DND-41 (cell line): ENCODE measurements at regions not wholly inside any gene's neighbourhood (a gene's known extent, or its start where the extent isn't known, plus 50 kb on each side); places are given as distances from the start of the nearest gene placed in this dataset.

Experiments
- ATAC-seq: fragments of 200-7000 bp; cut with Tn5 transposase; 3 replicates; pipeline ENCODE4 v1.9.1; 2021; ENCODE audit warnings: low read depth; ENCODE audit not compliant: insufficient read depth
- DNase-seq: peaks from one replicate; pipeline ENCODE4 v3.0.0-alpha.2; 2020
- H2AFZ ChIP-seq: 2 replicates; pipeline ENCODE4 v1.6.0; 2012; ENCODE audit warnings: low read depth, low read length
- H3K27ac ChIP-seq: 2 replicates; pipeline ENCODE4 v1.5.1; 2012; ENCODE audit warnings: low read length, inconsistent platforms
- H3K27me3 ChIP-seq: fragments of 200-600 bp; sonication (generic); 2 replicates; pipeline ENCODE4 v1.6.0; 2012; ENCODE audit warnings: low read length, mild to moderate bottlenecking, inconsistent platforms; ENCODE audit not compliant: insufficient read depth, poor library complexity
- H3K36me3 ChIP-seq: 2 replicates; pipeline ENCODE4 v1.5.1; 2012; ENCODE audit warnings: low read length, inconsistent platforms; ENCODE audit not compliant: insufficient read depth
- H3K4me1 ChIP-seq: 2 replicates; pipeline ENCODE4 v1.5.1; 2012; ENCODE audit warnings: mild to moderate bottlenecking, low read length; ENCODE audit not compliant: insufficient read depth
- H3K4me2 ChIP-seq: 2 replicates; pipeline ENCODE4 v1.6.0; 2012; ENCODE audit warnings: mild to moderate bottlenecking, moderate library complexity, low read length, inconsistent platforms; ENCODE audit not compliant: insufficient read depth
- H3K4me3 ChIP-seq, 2 experiments: fragments of 200-600 bp in 1 of 2; shearing (Covaris generic) in 1 of 2; 2 replicates each; pipeline ENCODE4 v1.5.1; 2012 to 2016; ENCODE audit warnings: inconsistent platforms in 2 of 2, low read length in 2 of 2, mild to moderate bottlenecking in 2 of 2, low read depth in 1 of 2, moderate library complexity in 1 of 2
- H3K79me2 ChIP-seq: 2 replicates; pipeline ENCODE4 v1.6.0; 2012; ENCODE audit warnings: low read length, inconsistent platforms; ENCODE audit not compliant: insufficient read depth
- H3K9ac ChIP-seq: 2 replicates; pipeline ENCODE4 v1.6.0; 2012; ENCODE audit warnings: low read depth, mild to moderate bottlenecking, inconsistent platforms, low read length, moderate library complexity
- H3K9me3 ChIP-seq: 2 replicates; pipeline ENCODE4 v1.5.1; 2012; ENCODE audit warnings: low read length, moderate library complexity, mild to moderate bottlenecking, inconsistent platforms; ENCODE audit not compliant: insufficient read depth, severe bottlenecking
- H4K20me1 ChIP-seq: 2 replicates; pipeline ENCODE4 v1.6.0; 2012; ENCODE audit warnings: low read length; ENCODE audit not compliant: insufficient read depth
- CTCF ChIP-seq: IDR thresholded peaks from 2 replicates; pipeline ENCODE4 v1.5.1; 2012; ENCODE audit warnings: borderline replicate concordance, low read length, moderate library complexity, mild to moderate bottlenecking; ENCODE audit not compliant: poor library complexity, severe bottlenecking; ENCODE audit errors: extremely low read depth
- EZH2 ChIP-seq: IDR thresholded peaks from 3 replicates; pipeline ENCODE4 v1.6.1; 2012; ENCODE audit warnings: borderline replicate concordance, low read depth, mild to moderate bottlenecking, moderate library complexity, low read length, inconsistent platforms; ENCODE audit not compliant: severe bottlenecking

- TF ChIP-seq CTCF (no peak), EZH2 (no peak)
- no peak for ATAC-seq
Observed at GRCh38 chr12:92339198-92339821, 193.7 kb upstream of the BTG1 start.

GRCh38 chr12:92338671-92339070, 193.0 kb upstream of the BTG1 start:
- Histone ChIP-seq H3K36me3 (no peaks in the 10 kb centered on the region), H3K4me3 (no peak overlapping the region), H3K9ac (no peak overlapping the region), H3K9me3 (no peaks in the 10 kb centered on the region), H3K79me2 (no peaks in the 10 kb centered on the region), H4K20me1 (no peaks in the 10 kb centered on the region), H3K4me1 (peaks cover 17% of the 10 kb centered on the region), H2AFZ (no peak overlapping the region), H3K4me2 (no peak overlapping the region), H3K27me3 (no peaks in the 10 kb centered on the region), H3K27ac (no peak overlapping the region)
- ATAC-seq: no peak
- TF ChIP-seq CTCF (no peak), EZH2 (no peak)
- DNase-seq: no peak

More at GRCh38 chr12:92339198-92339821, 193.7 kb upstream of the BTG1 start:
- no peak overlapping the region for H2AFZ ChIP-seq
- H3K27ac ChIP-seq: no peak overlapping the region
- no peak overlapping the region for H3K9ac ChIP-seq
- H3K4me1 ChIP-seq: peaks cover 11% of the 10 kb centered on the region
- no peaks in the 10 kb centered on the region for H3K9me3 ChIP-seq
- H3K79me2 ChIP-seq: no peaks in the 10 kb centered on the region
- DNase-seq: no peak
- H3K36me3 ChIP-seq: no peaks in the 10 kb centered on the region
- no peak overlapping the region for H3K4me3 ChIP-seq
- no peak overlapping the region for H3K4me2 ChIP-seq
- no peaks in the 10 kb centered on the region for H3K27me3 ChIP-seq
- no peaks in the 10 kb centered on the region for H4K20me1 ChIP-seq

- no peak for TF ChIP-seq CTCF
- TF ChIP-seq EZH2: no peak
- no peak overlapping the region for H3K9ac ChIP-seq
- peaks cover 23% of the 10 kb centered on the region for H3K4me1 ChIP-seq
- DNase-seq: no peak
- H3K27ac ChIP-seq: no peak overlapping the region
- no peak overlapping the region for H3K4me3 ChIP-seq
- no peaks in the 10 kb centered on the region for H3K36me3 ChIP-seq
- H4K20me1 ChIP-seq: no peaks in the 10 kb centered on the region
- no peak overlapping the region for H3K4me2 ChIP-seq
- no peak overlapping the region for H2AFZ ChIP-seq
- no peaks in the 10 kb centered on the region for H3K27me3 ChIP-seq
- no peak for ATAC-seq
- no peaks in the 10 kb centered on the region for H3K9me3 ChIP-seq
- H3K79me2 ChIP-seq: no peaks in the 10 kb centered on the region
Observed at GRCh38 chr12:92338102-92338501, 192.5 kb upstream of the BTG1 start.
